ENCODE measurements at regions not wholly inside any gene's neighbourhood (a gene's known extent, or its start where the extent isn't known, plus 50 kb on each side); places are given as distances from the start of the nearest gene placed in this dataset.

GRCh38 chr2:181234487-181234891, 222.7 kb upstream of the ITGA4 start:
- no peaks in the 10 kb centered on the region for H3K4me1 Mint-ChIP-seq (ENCODE audit: unreplicated experiment)
- H3K4me3 Mint-ChIP-seq (ENCODE audit: unreplicated experiment): no peak overlapping the region
- H3K9me3 Mint-ChIP-seq (ENCODE audit: unreplicated experiment): no peaks in the 10 kb centered on the region
- TF ChIP-seq CTCF (IDR thresholded peaks at IDR 0.05; ENCODE audit: unreplicated experiment): no peak
- H3K27ac Mint-ChIP-seq (ENCODE audit: unreplicated experiment): no peak overlapping the region
- no peaks in the 10 kb centered on the region for H3K27me3 Mint-ChIP-seq (ENCODE audit: unreplicated experiment)
- H3K36me3 Mint-ChIP-seq (ENCODE audit: low read depth, unreplicated experiment): no peaks in the 10 kb centered on the region
- DNase-seq (ENCODE audit: low spot score): no peak

- Mint-ChIP-seq H3K27me3 (ENCODE audit: unreplicated experiment) (no peaks in the 10 kb centered on the region), H3K36me3 (ENCODE audit: low read depth, unreplicated experiment) (no peaks in the 10 kb centered on the region), H3K9me3 (ENCODE audit: unreplicated experiment) (no peaks in the 10 kb centered on the region), H3K4me1 (ENCODE audit: unreplicated experiment) (no peaks in the 10 kb centered on the region), H3K4me3 (ENCODE audit: unreplicated experiment) (no peak overlapping the region), H3K27ac (ENCODE audit: unreplicated experiment) (no peak overlapping the region)
- no peak for DNase-seq (ENCODE audit: low spot score)
- TF ChIP-seq CTCF (IDR thresholded peaks at IDR 0.05; ENCODE audit: unreplicated experiment): no peak
These were observed 222.2 kb upstream of the ITGA4 start for GRCh38 chr2:181235011-181235410.

- no peaks in the 10 kb centered on the region for H3K9me3 Mint-ChIP-seq (ENCODE audit: unreplicated experiment)
- no peak for DNase-seq (ENCODE audit: low spot score)
- no peaks in the 10 kb centered on the region for H3K4me1 Mint-ChIP-seq (ENCODE audit: unreplicated experiment)
- no peak overlapping the region for H3K27ac Mint-ChIP-seq (ENCODE audit: unreplicated experiment)
- no peak for TF ChIP-seq CTCF (IDR thresholded peaks at IDR 0.05; ENCODE audit: unreplicated experiment)
- H3K36me3 Mint-ChIP-seq (ENCODE audit: low read depth, unreplicated experiment): no peaks in the 10 kb centered on the region
- no peak overlapping the region for H3K4me3 Mint-ChIP-seq (ENCODE audit: unreplicated experiment)
- H3K27me3 Mint-ChIP-seq (ENCODE audit: unreplicated experiment): no peaks in the 10 kb centered on the region
These were observed 221.3 kb upstream of the ITGA4 start for GRCh38 chr2:181235683-181236459.

- TF ChIP-seq CTCF (IDR thresholded peaks at IDR 0.05; ENCODE audit: unreplicated experiment): peak; percentile 30
- no peaks in the 10 kb centered on the region for H3K9me3 Mint-ChIP-seq (ENCODE audit: unreplicated experiment)
- no peaks in the 10 kb centered on the region for H3K36me3 Mint-ChIP-seq (ENCODE audit: low read depth, unreplicated experiment)
- no peak for DNase-seq (ENCODE audit: low spot score)
- H3K27me3 Mint-ChIP-seq (ENCODE audit: unreplicated experiment): no peaks in the 10 kb centered on the region
- H3K4me1 Mint-ChIP-seq (ENCODE audit: unreplicated experiment): no peaks in the 10 kb centered on the region
- no peak overlapping the region for H3K4me3 Mint-ChIP-seq (ENCODE audit: unreplicated experiment)
- no peak overlapping the region for H3K27ac Mint-ChIP-seq (ENCODE audit: unreplicated experiment)
These were observed 217.9 kb upstream of the ITGA4 start for GRCh38 chr2:181239201-181239799.

GRCh38 chr2:181240844-181241243, 216.3 kb upstream of the ITGA4 start:
- DNase-seq (ENCODE audit: low spot score): no peak
- H3K27me3 Mint-ChIP-seq (ENCODE audit: unreplicated experiment): no peaks in the 10 kb centered on the region
- H3K36me3 Mint-ChIP-seq (ENCODE audit: low read depth, unreplicated experiment): no peaks in the 10 kb centered on the region
- no peaks in the 10 kb centered on the region for H3K4me1 Mint-ChIP-seq (ENCODE audit: unreplicated experiment)
- no peak overlapping the region for H3K4me3 Mint-ChIP-seq (ENCODE audit: unreplicated experiment)
- TF ChIP-seq CTCF (IDR thresholded peaks at IDR 0.05; ENCODE audit: unreplicated experiment): no peak
- no peak overlapping the region for H3K27ac Mint-ChIP-seq (ENCODE audit: unreplicated experiment)
- H3K9me3 Mint-ChIP-seq (ENCODE audit: unreplicated experiment): no peaks in the 10 kb centered on the region
